ENCODE measurements at regions not wholly inside any gene's neighbourhood (a gene's known extent, or its start where the extent isn't known, plus 50 kb on each side); places are given as distances from the start of the nearest gene placed in this dataset.

DNA sequence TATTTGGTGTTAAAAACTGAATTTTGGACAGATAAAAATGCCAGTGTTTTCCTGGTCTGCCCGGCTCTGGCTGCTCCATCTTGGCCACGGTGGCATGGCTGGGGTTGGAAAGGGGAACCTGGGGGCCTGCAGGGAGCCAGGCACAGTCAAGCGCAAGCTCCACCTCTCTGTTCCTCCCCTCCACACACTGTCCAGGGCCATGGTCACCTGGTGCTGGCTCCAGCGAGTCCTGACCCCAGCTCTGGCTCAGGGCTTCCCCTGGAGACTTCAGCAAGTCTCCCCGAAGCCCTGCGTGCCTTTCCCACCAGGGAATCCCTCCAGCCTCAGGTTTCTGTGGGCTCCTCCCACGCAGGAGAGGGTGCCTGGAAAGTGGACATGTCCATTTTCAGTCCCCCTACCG, 298.5 kb downstream of the QKI start:
- TF ChIP-seq, protein P1, sequence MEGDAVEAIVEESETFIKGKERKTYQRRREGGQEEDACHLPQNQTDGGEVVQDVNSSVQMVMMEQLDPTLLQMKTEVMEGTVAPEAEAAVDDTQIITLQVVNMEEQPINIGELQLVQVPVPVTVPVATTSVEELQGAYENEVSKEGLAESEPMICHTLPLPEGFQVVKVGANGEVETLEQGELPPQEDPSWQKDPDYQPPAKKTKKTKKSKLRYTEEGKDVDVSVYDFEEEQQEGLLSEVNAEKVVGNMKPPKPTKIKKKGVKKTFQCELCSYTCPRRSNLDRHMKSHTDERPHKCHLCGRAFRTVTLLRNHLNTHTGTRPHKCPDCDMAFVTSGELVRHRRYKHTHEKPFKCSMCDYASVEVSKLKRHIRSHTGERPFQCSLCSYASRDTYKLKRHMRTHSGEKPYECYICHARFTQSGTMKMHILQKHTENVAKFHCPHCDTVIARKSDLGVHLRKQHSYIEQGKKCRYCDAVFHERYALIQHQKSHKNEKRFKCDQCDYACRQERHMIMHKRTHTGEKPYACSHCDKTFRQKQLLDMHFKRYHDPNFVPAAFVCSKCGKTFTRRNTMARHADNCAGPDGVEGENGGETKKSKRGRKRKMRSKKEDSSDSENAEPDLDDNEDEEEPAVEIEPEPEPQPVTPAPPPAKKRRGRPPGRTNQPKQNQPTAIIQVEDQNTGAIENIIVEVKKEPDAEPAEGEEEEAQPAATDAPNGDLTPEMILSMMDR (IDR thresholded peaks at IDR 0.05; ENCODE audit: poor library complexity, severe bottlenecking): no peak
- TF ChIP-seq EZH2 (IDR thresholded peaks at IDR 0.05; ENCODE audit: borderline replicate concordance, insufficient read depth, low read length, poor library complexity, severe bottlenecking): no peak
- TF ChIP-seq RAD21 (conservative IDR thresholded peaks at IDR 0.05): no peak

All from neural cell (in vitro differentiated cells).